ENCODE measurements at regions not wholly inside any gene's neighbourhood (a gene's known extent, or its start where the extent isn't known, plus 50 kb on each side); places are given as distances from the start of the nearest gene placed in this dataset.
A peak's percentile ranks its signal among the peaks of the same experiment; 100 is the strongest.

DNA sequence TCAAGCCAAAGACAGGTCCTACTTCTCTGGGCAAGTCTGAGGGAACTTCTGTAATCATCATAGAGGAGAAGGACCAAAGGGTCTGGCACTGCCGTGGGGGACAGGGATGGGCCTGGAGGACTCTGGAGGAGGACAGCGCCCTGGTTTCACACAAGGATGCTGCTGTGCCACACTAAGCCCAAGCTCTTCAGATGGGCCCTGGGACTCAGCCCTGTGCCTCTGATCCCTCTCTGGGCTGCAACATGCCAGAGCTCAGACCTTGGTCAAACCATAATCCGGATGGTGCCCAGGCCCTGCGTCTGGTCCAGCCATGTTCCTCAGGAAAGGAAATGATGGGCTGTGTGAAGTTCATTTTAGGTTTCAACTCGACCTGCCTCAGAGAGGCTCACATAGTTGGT is 222.0 kb upstream of the COPS8 start:
- Histone ChIP-seq H3K4me3 (no peak overlapping the region), H3K27me3 (no peaks in the 10 kb centered on the region), H3K27ac (no peak overlapping the region), H3K4me1 (peaks cover 0 to 10% of the 10 kb centered on the region in 2 donors), H3K9me3 (peaks cover 0 to 10% of the 10 kb centered on the region in 2 donors), H3K36me3 (no peaks in the 10 kb centered on the region)
- TF ChIP-seq, protein P1, sequence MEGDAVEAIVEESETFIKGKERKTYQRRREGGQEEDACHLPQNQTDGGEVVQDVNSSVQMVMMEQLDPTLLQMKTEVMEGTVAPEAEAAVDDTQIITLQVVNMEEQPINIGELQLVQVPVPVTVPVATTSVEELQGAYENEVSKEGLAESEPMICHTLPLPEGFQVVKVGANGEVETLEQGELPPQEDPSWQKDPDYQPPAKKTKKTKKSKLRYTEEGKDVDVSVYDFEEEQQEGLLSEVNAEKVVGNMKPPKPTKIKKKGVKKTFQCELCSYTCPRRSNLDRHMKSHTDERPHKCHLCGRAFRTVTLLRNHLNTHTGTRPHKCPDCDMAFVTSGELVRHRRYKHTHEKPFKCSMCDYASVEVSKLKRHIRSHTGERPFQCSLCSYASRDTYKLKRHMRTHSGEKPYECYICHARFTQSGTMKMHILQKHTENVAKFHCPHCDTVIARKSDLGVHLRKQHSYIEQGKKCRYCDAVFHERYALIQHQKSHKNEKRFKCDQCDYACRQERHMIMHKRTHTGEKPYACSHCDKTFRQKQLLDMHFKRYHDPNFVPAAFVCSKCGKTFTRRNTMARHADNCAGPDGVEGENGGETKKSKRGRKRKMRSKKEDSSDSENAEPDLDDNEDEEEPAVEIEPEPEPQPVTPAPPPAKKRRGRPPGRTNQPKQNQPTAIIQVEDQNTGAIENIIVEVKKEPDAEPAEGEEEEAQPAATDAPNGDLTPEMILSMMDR (IDR thresholded peaks at IDR 0.05), result no peak
- intact Hi-C loops (cut with DNase I), result no loop called here
- no peak for ATAC-seq
- DNase-seq, result no peak

DNA sequence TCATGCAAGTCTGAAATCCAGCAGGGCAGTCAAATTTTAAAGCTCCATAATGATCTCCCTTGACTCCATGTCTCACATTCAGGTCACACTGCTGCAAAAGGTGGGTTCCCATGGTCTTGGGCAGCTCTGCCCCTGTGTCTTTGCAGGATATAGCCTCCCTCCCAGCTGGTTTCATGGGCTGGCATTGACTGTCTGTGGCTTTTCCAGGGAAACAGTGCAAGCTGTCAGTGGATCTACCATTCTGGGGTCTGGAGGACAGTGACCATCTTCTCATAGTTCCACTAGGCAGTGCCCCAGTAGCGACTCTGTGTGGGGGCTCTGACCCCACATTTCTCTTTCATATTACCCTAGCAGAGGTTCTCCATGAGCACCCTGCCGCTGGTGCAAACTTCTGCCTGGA is 220.6 kb upstream of the COPS8 start:
- no peak overlapping the region for H3K27ac ChIP-seq
- H3K4me1 ChIP-seq, result peaks cover 0 to 19% of the 10 kb centered on the region in 2 donors
- no peak overlapping the region for H3K4me3 ChIP-seq
- no peaks in the 10 kb centered on the region for H3K36me3 ChIP-seq
- DNase-seq (no peak), ATAC-seq (no peak)
- peaks cover 0 to 8% of the 10 kb centered on the region in 2 donors for H3K27me3 ChIP-seq
- peaks cover 0 to 10% of the 10 kb centered on the region in 2 donors for H3K9me3 ChIP-seq
- intact Hi-C loops (cut with DNase I), result no loop called here
- TF ChIP-seq, protein P1 (IDR thresholded peaks at IDR 0.05), result no peak

DNA sequence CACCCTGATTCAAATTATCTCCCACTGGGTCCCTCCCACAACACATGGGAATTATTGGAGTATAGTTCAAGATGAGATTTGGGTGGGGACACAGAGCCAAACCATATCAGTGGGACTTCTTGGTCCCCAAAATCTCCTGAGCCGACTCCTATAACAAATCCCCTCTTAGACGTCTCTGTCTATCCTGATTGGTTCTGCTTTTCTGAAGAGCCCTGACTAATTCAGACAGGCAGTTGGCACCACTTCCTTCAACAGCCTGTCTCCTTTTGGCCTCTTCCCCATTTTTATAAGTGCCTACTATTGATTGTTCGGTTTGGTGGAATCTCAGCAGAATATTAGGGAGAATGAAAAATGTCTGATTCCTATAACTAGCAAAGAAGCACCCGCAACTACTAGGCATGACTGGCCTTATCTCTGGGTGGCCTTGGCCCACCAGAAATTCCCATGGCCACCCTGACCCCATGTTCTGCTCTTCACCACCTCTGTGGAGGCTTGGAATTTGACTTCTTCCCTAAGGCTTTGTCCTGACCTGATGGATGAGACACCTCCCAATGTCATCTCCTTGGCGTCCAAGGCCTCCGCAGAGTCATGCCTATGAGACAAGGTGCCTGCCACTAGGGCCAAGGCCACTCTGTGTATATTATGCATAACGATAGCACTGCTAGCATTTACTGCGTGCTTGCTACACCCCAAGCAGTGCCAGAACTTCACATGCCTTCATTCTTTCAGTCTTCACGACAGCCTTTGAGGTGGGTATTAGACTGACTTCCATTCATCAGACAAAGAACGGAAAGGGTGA is 218.9 kb upstream of the COPS8 start:
- Histone ChIP-seq H3K9me3 (peaks cover 0 to 10% of the 10 kb centered on the region in 2 donors), H3K4me3 (no peak overlapping the region), H3K27ac (peak overlapping the region in 1 of 2 donors; percentile 77), H3K4me1 (peaks cover 0 to 36% of the 10 kb centered on the region in 2 donors), H3K27me3 (peaks cover 0 to 8% of the 10 kb centered on the region in 2 donors), H3K36me3 (no peaks in the 10 kb centered on the region)
- DNase-seq (no peak), ATAC-seq (peak; percentile 36)
- intact Hi-C loops (cut with DNase I), result no loop called here
- TF ChIP-seq, protein P1 (IDR thresholded peaks at IDR 0.05), result no peak

DNA sequence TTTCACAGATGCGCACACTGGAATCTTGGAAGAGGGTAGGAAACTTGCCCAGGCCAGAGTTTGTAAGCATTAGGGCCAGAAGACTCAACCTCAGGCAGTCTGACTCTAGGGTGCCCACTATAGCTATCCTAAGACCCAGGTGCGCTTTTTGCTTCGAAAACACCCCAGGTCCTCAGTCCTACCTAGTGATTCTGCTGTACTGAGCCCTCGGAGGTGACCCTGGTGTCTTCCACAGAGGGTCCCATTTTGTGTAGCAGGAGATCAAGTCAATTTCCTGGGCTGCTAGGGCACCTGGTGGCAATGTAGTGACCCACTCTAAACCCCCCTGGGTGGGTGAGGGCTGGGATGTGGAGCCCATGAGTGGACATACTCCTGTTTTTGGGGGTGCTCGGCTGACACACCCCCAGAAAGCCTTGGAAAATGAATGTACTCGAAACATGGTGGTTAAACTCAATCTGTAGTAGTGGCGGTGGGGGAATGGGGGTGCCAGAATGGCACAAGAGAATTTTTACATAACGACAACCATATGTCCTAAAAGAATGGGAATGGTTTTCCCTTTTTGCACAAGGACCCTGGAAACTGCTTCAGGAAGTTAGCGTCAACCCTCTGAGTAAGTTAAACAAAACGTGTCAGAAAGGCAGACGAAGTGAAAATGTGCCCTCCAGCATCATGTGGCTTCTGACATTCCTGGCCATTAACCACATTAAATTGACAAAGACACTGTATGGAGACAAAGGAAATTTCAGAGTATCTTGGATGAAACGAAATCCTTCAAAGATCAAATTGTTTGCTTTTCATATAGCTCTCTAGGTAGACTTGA is 218.0 kb upstream of the COPS8 start:
- peaks cover 0 to 10% of the 10 kb centered on the region in 2 donors for H3K9me3 ChIP-seq
- no peak overlapping the region for H3K27ac ChIP-seq
- ATAC-seq (no peak), DNase-seq (no peak)
- intact Hi-C loops (cut with DNase I), result no loop called here
- no peak overlapping the region for H3K4me3 ChIP-seq
- H3K36me3 ChIP-seq, result no peaks in the 10 kb centered on the region
- TF ChIP-seq, protein P1 (IDR thresholded peaks at IDR 0.05), result no peak
- peaks cover 0 to 45% of the 10 kb centered on the region in 2 donors for H3K4me1 ChIP-seq
- H3K27me3 ChIP-seq, result peaks cover 0 to 8% of the 10 kb centered on the region in 2 donors

DNA sequence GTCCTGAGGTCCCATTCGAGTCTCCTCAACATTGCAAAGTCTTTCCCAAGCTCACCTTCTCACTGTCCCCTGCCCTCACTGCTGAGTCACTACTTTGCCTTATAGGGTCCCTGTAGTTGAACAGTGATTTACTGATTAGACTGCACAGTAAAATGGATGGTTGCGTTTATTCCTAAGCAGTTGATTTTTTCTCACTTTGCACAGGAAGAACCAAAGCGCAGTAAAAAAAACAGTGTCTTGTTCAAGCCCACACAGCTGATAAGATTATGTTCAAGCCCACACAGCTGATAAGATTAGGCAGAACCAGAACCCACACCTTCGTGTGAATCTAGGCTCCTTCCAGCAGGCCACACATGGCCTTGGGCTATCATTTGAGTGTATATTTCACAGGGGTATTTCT is 215.3 kb upstream of the COPS8 start:
- ATAC-seq, result no peak
- H3K4me1 ChIP-seq, result peaks cover 0 to 50% of the 10 kb centered on the region in 2 donors
- intact Hi-C loops (cut with DNase I), result no loop called here
- peaks cover 0 to 6% of the 10 kb centered on the region in 2 donors for H3K9me3 ChIP-seq
- TF ChIP-seq, protein P1 (IDR thresholded peaks at IDR 0.05), result no peak
- no peak for DNase-seq
- H3K27ac ChIP-seq, result peak overlapping the region in 1 of 2 donors; percentile 96
- H3K36me3 ChIP-seq, result no peaks in the 10 kb centered on the region
- H3K4me3 ChIP-seq, result no peak overlapping the region
- peaks cover 0 to 20% of the 10 kb centered on the region in 2 donors for H3K27me3 ChIP-seq

Measured in left lung (tissue), 4 donors.